AG10803 (cell line): ENCODE measurements at regions not wholly inside any gene's neighbourhood (a gene's known extent, or its start where the extent isn't known, plus 50 kb on each side); places are given as distances from the start of the nearest gene placed in this dataset.

Source experiments
- DNase-seq: peaks from one replicate; pipeline ENCODE4 v3.0.0; 2010; ENCODE audit warnings: low read depth
- H3K4me3 ChIP-seq: 2 replicates; pipeline ENCODE4 v1.5.1; 2011; ENCODE audit warnings: mild to moderate bottlenecking, low read length, control low read depth
- CTCF ChIP-seq: conservative IDR thresholded peaks from 2 replicates; pipeline ENCODE4 v1.5.1; 2011; ENCODE audit warnings: mild to moderate bottlenecking, low read length, control low read depth, inconsistent platforms

DNA sequence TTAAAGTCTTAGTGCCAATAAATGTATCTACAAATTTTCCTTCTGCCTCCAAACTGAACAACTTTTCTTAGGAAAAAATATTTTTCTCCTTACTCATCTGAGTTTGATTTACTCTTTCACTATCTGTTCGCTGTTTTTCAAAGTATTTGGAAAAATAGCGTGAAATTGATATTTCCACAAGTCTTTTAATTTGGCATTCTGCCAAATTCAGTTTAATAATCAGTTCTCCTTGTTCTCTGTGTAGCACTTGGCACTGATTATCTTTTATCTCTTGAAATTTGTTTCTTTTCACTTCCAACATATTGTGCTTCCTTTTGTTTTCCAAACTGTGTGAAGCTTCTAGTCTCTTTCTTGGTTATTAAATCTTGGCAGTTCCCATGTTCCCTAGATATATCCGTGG, 559.8 kb downstream of the RPL10L start:
- no peak for DNase-seq
- TF ChIP-seq CTCF, result no peak
- no peak overlapping the region for H3K4me3 ChIP-seq

DNA sequence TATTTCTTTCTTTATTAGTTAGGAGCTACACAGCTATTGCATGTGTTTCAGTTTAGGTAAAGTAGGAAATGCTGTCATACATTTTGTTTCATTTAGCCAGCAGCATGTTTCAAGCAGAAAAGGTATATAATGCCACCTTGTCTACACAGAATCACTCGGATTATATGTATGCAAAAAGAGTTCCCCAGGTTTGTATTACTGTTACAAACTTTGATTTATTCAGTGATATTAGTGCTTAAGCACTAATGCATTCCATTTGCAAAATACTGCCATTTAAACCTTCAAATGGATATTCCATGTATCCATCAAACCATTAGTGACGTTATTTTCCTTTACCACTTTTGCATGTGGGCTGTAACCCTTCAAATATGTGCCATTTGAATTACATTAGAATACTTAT, 564.0 kb downstream of the RPL10L start:
- no peak for TF ChIP-seq CTCF

DNA sequence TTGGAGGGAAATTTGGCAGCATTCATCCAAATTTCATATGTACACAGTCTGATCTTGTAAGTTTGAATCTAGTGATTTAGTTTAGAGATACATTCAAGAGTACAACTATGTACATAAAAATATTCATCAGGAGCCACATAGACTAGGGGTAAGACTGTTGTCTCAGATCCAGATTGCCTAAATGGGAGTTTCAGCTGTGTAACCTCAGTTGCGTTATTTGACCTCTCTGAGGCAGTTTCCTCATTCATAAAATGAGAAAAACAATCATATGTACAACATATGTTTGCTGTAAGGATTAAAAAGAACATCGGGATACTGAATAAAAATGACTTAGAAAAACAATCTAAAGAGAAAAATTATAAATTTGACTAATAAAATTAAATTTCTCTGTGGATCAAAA, 577.5 kb downstream of the RPL10L start:
- no peak overlapping the region for H3K4me3 ChIP-seq
- DNase-seq, result no peak
- TF ChIP-seq CTCF, result no peak

More for the DNA sequence above, 564.0 kb downstream of the RPL10L start:
- H3K4me3 ChIP-seq, result no peak overlapping the region
- no peak for DNase-seq

GRCh38 chr14:46063872-46064271, 587.7 kb downstream of the RPL10L start:
- no peak for TF ChIP-seq CTCF
- DNase-seq, result no peak
- H3K4me3 ChIP-seq, result no peak overlapping the region

GRCh38 chr14:46058964-46059563, 592.5 kb downstream of the RPL10L start:
- no peak overlapping the region for H3K4me3 ChIP-seq
- no peak for TF ChIP-seq CTCF
- no peak for DNase-seq

DNA sequence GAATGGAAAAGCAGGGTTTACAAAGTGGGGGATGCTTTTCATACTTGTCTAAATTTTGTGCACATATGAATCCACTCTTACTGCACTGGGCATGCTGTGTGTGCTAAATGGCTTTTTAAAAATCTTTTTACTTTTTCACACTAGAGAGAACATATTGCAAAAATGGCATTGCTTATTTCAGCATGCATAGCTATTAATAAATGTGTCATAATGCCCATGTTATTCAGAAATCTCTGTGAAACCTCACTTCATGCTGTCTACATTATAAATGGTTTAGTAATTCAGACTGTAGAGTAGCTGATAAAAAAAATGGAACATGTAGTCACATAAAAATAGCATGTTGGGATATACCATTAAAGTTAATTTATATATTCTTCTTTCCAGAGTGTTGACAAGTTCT, 593.8 kb downstream of the RPL10L start:
- DNase-seq, result no peak
- H3K4me3 ChIP-seq, result no peak overlapping the region
- no peak for TF ChIP-seq CTCF

GRCh38 chr14:46054526-46054925, 597.1 kb downstream of the RPL10L start:
- peak; percentile 81 for DNase-seq
- no peak overlapping the region for H3K4me3 ChIP-seq
- TF ChIP-seq CTCF, result no peak
